22Rv1 (cell line): ENCODE measurements at regions not wholly inside any gene's neighbourhood (a gene's known extent, or its start where the extent isn't known, plus 50 kb on each side); places are given as distances from the start of the nearest gene placed in this dataset.

ENCODE experiments used
- H3K27ac ChIP-seq: fragments of 450-650 bp; 2 replicates; pipeline ENCODE4 v1.5.1; 2017
- CTCF ChIP-seq: fragments of 450-650 bp; IDR thresholded peaks from 2 replicates; pipeline ENCODE4 v1.5.1; 2017; ENCODE audit warnings: mild to moderate bottlenecking
- ZFX ChIP-seq: fragments of 450-650 bp; IDR thresholded peaks from 2 replicates; pipeline ENCODE4 v1.6.1; 2017; ENCODE audit warnings: antibody characterized with exemption, borderline replicate concordance

GRCh38 chr1:234877761-234878160 lies 250.9 kb downstream of the TOMM20 start:
- no peak for TF ChIP-seq ZFX
- no peak for TF ChIP-seq CTCF
- no peak overlapping the region for H3K27ac ChIP-seq

- TF ChIP-seq CTCF (no peak), ZFX (no peak)
- H3K27ac ChIP-seq, result no peak overlapping the region
Observed at GRCh38 chr1:234875953-234876855, 252.4 kb downstream of the TOMM20 start.

DNA sequence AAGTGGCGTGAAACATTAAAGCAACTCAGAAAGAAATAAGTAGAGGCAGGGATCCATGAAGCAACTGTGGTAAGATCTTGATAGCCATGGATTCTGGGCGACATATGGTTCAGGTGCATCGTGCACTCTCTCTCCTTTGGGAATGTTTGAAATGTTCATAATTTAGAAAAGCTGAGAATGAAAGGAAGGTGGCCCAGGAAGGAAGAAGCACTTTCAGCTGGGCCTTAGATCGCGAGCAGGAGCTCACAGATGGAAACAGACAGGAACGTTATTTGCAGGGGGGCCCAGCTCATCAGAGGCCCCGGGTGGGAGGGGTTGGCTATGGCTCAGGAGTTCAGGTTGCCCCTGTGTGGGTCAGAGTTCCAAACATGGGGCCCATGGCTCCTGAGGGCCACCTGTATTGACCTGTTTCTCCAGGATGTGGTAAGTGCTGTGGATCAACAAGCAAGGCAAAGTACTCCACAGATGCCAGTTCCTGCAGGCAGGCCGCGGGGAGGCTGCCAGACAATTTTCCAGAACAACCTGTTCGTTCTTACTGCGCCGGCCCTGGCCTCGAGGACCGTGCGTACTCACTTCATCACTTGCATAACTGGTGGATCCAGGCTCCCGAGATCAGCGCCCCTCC lies 253.2 kb downstream of the TOMM20 start:
- no peak overlapping the region for H3K27ac ChIP-seq
- TF ChIP-seq CTCF (no peak), ZFX (no peak)

DNA sequence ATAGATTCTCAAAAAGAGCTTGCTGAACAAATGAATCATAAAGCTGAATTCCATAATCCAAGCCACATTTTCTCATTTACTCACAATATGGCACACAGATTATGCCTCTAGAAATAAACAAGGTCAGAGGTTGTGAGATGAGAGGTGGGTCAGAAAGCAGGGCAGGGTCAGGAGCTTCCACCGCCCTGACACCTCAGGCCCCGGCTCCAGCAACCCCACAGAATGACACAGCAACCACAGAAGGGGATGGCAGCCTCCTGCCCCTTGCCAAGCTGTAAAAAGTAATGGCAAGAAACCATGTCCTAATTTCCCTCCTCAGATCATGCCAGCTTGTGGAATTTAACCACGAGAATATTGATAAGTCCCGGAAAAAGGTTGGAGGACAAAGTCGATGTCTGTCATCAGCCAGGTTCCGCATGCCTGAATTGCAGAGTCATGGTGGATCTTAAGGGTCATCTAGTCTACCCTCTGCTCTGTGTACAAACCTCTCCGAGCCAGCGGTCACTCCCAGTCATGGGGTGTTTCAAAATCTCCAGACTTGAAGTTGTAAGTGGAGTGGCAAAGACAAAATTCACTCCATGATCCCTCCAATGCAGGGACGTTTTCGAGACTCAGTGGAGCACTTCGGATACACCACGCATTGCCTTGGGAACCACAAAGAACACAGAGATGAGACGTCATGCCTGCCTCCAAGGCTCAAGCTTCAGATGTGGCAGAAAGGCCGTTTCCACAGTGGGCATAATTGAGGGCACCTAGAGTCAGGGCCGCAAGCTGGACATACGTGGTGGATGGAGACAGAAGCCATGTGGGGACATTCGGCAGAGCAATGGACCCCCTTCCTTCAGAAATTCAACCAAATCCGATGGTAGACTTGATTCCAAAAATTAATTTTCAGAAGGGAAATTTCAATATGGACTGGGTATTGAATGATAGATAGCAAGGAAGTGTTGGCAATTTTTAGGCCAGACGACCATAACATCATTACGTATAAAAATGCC lies 254.0 kb downstream of the TOMM20 start:
- no peak overlapping the region for H3K27ac ChIP-seq
- TF ChIP-seq CTCF, result no peak
- no peak for TF ChIP-seq ZFX

GRCh38 chr1:234871710-234872271 lies 256.8 kb downstream of the TOMM20 start:
- TF ChIP-seq CTCF (no peak), ZFX (no peak)
- H3K27ac ChIP-seq, result no peak overlapping the region

GRCh38 chr1:234871039-234871709 lies 257.5 kb downstream of the TOMM20 start:
- TF ChIP-seq CTCF (no peak), ZFX (no peak)
- no peak overlapping the region for H3K27ac ChIP-seq
